Activated T-cell treated with anti-CD3 and anti-CD28 coated beads for 1 hour (primary cell): ENCODE measurements at regions not wholly inside any gene's neighbourhood (a gene's known extent, or its start where the extent isn't known, plus 50 kb on each side); places are given as distances from the start of the nearest gene placed in this dataset.

Experiments
- DNase-seq: peaks from one replicate; pipeline ENCODE4 v3.0.0-alpha.2; 2020; ENCODE audit warnings: low read depth

DNA sequence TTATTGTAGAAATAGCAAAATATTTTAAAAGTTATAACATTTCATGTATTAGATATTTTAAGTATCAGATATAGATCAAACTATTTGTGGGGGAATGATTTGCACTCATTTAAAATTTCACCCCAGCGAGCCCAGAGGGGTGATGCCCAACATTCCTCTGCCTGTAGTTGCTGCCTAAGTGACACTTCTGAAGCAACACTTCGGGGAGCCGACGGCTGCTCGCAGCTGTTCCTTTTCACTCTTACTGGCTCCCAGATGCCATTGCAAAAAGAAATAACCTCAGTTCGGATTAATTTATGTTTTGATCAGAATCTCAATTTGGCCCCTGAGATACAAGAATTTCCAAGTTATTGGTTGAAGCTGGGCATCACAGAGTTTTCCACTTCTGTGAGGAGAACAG lies 603.8 kb downstream of the PLCL1 start:
- no peak for DNase-seq

DNA sequence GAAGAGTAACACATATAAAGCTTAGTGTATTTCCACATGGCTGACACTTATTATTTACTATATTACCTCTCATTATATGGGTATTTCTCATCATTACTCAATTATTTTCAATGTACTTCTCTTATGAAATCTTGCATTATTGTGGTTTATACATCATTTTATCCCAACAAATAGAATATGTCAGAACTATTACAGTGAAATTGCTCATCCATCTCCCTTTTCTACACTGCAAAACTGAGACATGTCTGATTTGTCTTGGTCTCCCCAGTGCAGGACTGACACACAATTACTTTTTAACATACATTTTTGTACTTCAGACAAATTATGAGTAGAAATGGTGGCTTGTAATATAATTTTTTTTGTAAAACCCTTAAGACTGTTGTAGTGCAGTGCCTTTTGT lies 600.9 kb downstream of the PLCL1 start:
- no peak for DNase-seq

DNA sequence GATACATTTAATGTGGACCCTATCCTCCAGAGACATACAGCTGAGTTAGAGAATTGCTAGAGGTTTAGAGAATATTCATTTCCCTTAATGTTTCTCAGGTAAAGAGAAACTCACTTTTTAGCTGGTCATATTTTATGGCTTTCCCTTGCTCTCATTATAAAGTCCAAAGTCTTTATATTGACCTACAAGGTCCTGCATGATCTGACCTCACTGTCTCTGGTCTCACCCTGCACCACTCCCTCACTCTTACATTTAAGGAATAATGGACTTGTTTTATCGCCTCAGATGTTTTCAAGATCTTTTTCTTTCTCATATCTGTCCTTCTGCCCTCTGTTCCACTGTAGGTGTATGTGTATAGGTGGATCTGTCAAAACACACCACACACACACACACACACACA lies 597.3 kb downstream of the PLCL1 start:
- DNase-seq: no peak

DNA sequence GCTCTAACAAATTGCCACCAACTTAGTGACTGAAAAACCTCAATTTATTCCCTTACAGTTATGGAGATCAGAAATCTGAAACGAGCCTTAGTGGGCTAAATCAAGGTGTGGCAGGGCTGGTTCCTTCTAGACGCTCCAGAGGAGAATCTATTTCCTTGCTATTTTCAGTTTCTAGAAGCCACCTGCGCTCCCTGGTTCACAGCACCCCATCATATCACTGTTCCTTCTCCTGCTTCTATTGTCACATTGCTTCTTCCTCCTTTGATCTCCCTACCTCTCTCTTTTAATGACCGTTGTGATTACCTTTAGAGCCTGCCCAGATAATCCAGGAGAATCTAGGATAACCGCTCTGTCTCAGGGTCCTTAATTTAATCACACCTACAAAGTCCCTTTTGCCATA lies 596.6 kb downstream of the PLCL1 start:
- DNase-seq: no peak

DNA sequence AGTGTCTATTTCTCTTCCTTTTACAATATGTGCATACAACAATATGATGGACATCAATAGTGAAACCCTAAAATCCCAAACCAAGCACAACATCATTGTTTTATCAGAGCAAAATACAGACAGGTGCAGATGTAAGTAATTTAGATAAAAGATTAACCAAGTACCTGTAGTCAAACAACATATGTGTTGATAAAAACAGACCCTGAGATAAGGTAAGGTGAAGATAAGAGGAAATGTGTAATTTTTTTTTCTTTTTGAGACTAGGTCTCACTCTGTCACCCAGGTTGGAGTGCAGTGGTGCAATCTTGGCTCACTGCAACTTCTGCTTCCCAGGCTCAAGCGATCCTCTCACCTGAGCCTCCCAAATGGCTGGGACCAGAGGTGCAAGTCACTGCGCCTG lies 589.8 kb downstream of the PLCL1 start:
- no peak for DNase-seq

DNA sequence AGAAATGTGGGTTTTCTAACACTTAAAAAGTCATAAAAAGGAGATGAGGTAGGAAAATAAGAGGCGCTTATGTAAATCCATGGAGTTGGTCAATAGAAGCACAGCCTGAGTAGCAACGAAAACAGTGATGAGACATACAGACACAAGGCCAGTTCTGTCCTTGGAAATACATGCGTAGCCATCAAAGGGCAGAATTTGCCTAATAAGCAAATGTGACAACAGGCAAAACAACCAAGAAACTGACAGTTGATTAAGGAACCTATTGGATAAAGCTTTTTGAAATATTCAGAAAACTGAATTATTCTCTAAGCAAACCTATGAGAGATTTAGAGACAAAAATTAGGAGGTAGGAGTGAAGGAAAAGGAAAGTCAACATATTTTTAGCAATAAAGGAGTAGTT lies 586.3 kb downstream of the PLCL1 start:
- no peak for DNase-seq

DNA sequence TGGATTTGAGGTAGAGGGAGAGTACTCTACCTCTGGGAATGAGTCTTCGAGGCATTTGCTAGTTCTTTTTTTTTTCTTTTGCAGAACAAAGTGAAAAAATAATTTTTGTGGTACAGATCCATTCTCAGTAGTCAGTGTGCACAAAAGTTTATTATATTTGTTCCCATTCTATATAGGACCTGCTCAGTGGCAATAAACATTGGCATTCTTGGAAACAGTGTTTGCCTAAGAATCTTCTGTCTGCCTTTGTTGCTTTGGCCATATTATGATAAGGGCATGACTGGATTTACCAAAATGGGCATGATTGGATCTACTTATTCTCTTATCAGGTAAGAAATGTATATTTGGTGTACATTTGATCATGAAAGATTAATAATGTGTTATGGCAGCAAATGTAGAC lies 583.3 kb downstream of the PLCL1 start:
- DNase-seq: no peak

DNA sequence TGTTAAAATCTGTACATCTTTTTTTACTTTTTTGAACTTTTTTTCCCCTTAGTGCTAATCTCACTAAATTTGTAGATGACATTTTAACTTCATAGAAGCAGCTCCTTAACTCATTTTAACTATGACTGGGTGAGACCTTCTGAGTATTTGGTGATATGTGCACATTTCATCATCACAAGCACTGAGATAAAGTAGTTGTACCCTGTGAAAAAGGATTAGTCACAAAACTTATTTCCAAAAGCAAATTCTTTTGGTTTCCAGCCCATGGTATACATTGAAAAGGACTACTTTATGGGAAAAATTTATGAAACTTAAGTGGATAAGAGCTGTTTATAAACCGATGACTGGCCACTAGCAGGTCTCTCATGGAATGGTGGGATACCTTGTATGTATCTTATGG lies 581.5 kb downstream of the PLCL1 start:
- DNase-seq: no peak

DNA sequence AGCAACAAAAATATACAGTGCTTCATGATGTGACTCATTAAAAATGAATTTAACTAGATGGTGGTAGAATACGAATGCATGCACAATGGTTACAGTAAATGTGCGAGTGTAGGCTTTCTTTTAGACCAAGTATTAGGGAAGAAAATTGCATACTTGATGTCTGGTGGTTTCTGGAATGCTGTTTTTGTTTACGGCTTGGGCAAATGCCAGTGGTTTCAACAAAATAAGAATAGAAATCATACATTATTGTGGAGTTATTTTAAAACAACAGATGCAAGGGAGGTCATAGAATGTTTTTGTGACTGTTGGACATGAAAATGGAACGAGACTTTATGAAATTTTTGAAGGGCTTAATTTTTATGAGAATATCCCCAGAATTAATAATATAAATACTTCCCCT lies 580.9 kb downstream of the PLCL1 start:
- DNase-seq: no peak

DNA sequence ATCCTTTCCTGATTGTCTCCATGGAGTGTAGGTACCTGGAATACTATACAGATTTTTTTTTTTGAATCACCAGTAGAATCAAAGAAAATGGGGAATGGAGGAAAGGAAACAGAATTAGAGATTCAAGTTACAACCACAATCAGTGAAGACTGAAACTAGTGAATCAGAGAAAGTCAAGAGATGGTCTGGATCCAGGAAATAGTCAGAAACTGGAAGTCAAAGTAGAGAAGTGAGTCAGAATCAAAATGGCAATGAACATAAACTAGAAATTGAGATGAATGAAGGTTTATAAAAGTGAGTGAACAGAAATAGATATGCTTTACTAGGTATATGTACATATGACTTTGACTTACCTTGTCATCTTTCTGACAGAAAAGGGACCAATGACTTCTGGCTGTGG lies 579.0 kb downstream of the PLCL1 start:
- no peak for DNase-seq

DNA sequence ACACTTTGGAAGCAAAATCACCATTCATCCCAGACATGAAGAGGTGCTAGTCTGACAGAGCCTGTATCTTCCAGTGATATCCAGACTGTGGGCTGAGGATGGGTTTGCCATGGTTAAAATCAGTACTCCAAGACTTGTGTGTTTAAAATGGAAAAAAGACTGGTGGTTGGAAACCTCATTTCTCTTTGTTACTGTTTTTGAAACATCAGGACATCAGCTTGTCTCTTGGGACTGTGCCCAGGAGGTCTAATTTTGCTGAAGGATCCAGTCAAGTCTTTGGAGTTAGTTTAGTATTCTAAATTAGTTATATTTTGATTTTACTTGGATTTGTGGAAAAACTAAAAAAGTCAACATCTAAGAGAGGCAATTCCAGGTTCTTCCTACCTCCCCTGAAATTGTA lies 578.4 kb downstream of the PLCL1 start:
- no peak for DNase-seq

DNA sequence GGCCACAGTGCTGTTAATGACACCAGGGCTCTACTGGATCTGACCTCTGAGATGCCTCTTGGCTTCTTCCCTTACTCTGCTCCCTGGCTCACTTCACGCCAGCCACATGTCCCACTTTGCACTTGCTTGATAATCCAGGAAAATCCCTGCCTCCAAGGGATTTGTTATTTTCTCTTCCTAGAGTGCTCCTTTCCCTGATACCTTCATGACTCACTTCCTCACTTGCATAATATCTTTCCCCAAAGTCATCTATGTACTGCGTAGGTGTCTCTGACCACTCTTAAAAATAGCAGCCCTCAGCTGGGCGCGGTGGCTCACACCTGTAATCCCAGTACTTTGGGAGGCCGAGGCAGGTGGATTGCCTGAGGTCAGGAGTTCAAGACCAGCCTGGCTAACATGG lies 572.3 kb downstream of the PLCL1 start:
- DNase-seq: no peak

DNA sequence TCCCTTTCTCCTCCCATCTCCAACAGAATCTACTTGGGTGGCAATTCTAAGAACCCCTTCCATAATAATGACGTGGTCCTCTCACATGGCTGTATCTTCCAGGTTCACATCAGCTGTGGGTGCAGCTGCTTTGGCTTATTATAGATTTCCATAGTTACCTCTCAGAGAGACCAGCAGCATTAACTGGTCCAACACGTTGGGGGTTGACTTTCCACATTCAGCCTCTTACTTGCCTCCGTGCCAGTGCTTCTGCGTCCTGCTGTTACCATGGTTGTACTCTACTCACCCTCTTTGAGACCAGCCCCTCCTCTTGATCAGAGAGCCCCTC lies 570.7 kb downstream of the PLCL1 start:
- DNase-seq: no peak

DNA sequence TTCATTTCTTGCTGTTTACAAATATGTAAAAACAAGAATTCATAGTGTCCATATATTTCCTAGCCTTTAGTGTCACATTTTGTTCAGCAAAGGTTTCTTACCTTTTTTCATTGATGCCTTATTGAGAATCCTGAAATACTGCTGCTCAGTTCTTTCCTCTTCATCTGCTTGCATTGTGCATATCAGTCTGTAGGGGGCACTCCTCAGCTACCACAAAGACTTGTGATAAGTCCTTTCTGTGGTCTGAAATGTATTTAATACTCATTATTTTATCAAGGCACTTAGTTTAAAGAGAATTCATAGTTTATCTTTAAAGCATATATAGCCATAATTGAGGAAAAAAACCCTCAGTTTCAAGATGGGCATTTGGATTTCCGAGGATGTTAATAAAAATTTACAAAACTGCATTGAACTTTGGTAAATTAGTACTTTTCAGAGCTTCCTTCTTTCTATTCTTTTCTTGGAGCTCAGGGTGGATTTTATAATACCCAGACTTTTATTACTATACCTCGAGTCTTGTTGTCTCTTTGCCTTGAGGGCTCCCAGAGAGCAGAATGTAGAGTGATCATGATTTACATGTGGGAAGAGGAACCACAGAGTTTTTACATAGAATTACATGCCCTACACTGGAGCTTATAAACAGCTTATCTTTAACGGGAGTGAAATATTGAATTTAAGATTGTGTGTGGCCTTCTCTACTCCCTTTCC lies 570.1 kb downstream of the PLCL1 start:
- DNase-seq: no peak

DNA sequence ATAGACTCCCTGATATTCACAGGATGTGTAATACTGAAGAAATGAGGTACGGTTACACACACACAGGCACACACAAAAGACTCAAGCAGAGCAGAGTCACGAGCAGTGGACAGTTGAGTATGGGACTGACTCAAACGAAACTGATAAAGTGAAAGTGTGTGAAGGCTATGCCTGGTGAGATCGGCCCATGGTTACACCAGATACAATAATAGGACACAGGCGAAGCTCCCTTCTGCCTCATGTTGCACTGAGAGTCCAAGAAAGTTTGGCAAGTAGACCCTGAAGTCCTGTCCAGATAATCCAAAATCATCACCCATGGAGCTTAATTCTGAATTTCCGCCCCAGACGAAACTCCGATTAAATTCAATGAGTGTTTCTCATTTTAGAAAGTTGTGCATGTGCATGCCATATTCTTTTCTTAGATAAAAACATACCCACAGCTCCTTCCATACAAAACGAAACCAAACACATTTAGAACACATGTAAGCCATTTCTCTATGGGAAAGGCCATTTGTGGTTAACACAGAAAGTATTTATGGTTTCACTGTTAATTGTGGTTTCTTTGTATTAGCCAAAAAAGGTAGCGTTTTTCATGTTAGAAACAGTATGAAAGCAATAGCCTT lies 567.6 kb downstream of the PLCL1 start:
- no peak for DNase-seq

DNA sequence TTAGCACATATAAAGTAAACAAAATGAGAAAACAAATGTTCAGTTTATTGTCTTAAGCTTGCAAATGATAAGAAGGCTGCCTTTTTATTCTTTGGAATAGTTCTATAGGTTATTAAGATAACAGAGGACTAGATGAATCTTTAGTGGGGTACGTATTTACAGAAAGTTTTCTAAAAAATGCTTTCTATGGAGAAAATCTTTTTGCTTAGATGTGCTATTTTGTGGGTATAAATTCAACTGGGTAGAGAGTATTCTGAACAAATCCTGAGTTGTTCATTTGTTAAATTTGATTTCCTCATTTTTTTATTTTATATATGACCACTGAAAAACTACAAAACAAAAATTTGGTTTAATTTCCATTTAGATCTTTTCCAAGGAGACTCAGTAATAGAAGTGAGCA lies 566.9 kb downstream of the PLCL1 start:
- no peak for DNase-seq

DNA sequence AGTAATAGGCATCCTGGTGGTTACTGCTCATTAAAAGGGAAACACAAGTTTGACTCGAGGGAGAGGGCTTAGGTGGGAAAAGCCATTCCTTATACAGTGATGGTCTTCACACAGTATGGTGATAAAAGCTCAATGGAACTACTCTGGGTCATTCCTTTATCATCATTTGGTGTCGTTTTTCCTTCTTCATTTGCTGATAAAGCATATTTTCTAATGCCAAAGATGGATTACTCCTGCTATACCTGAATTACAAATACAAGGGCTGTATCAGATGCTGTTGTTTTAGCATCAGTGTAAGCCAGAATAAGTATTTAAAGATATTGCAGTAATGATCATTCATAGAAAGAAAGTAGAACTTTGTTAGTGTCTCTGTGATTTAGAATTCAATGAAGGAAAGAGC lies 563.7 kb downstream of the PLCL1 start:
- DNase-seq: no peak

DNA sequence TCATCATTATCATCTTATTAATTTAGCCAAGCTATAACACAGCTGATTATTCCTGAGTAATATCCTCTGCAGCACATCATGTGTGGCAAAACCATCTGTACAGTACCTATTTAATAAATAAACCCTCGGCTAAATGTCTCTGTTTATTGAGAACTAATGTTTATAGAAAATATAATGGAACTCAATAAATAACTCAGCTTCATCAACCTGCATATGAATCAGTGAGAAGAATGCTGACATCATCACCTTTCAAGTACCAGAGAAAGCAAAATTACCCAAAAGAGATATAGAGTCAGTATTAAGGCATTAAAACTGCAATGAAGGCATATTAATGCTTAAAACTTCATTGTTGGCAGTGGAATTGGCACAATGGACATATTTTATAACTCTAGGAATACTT lies 558.3 kb downstream of the PLCL1 start:
- DNase-seq: no peak

DNA sequence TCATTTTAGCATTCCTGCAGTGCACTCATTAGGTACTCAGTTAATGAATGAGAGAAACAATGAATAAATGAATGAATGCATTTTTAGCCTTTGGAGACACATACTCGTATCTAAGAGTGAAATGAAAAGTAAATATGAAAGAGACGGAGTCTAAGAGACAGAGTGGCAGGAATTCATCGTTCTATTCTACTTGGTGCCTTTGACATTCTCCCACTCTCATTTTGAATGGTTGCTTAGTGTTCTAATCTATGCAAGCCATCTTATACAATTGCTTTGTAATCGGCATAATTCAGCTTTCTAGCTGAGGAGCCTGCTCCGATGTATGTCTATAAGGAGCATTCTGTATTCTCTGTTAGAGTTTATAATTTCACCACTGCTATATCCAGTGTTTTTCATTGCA lies 554.9 kb downstream of the PLCL1 start:
- no peak for DNase-seq

DNA sequence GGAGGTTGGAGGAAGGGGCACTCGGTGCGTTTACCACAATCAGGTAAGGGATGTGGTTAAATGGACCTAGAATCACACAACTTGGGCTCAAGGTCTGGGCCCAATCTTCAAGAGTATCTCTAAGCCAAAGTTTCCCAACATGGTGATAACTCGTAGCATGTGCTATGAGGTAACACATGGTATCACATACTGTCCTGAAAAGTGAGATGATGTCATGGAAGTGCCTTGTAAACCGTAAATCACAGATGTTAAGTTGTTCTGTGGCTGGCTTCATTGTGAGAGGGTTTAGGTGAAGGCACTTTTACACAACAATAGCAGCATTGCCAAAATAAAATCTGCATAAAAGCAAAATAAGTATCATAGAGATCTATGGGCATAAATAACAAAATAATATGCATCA lies 551.8 kb downstream of the PLCL1 start:
- DNase-seq: no peak

DNA sequence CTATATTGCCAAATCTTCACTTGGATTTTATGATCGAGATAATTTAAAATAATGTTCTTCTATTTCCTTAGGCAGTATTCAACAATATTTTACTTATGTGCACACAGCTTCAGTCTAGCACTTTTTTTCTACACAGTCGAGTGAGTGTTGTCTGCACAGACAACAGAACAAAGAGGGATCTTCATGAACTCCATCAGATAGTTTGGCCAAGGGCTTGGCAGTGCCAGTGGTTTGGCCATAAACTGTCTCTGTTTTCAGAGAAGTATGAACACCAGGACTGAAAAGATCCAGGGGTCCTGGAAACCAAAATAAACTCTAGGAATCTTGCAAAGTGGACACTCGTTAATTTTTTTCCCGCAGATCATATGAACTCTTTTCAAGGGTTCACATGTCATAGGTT lies 547.3 kb downstream of the PLCL1 start:
- DNase-seq: no peak

DNA sequence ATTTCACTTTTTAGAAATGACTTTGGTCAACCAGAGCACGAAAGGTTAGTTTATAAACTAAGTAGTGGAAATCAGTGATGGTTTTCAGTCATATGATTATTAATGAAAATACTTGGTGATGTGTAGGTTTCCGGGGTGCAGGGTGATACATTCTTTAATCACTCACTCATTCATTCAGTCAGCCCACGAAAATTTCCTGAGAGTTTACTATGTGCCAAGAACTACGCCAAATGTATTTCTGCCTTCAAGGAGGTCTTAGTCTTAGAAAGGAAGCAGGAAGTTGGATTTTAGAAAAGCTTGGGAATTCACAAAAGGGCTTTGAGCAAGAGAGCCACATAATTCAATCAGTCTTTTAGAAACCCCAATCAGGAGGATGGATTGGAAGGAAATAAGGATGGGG lies 543.6 kb downstream of the PLCL1 start:
- no peak for DNase-seq

DNA sequence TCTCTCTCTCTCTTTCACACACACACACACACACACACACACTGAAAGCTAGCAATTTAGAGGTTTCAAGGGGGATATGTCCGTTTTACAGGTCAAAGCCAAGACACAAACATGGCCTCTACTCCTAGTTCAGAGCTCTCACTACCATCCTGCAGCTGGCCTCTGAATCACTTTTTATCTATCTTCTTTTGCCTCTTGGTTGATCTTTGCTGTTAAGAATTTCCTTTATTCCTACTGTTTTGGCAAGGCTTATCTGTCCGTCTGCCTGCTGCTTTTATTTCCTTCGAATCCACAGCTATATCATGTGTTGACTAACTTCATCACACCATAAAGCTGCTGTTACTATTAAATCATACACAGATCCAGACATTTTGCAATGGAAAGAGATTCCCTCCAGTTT lies 543.0 kb downstream of the PLCL1 start:
- DNase-seq: no peak

DNA sequence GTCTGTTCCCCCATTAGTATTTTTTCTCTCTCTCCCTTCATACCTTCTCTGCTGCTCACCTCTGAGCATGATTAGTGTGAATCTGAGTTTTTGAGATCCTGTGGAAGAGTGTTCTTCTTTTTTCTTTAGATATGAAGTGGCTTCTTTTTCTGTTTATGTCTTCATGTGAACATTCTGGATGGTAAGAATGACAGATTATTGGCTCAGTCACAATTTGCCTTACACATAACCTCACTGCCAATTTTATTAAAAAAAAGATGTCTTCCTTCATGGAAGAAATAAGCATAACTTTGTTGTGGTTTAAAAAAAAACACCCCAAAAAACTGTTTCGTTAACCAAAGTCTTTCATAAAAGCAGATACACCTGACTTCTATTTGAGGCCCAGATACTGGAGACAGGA lies 539.1 kb downstream of the PLCL1 start:
- DNase-seq: no peak

DNA sequence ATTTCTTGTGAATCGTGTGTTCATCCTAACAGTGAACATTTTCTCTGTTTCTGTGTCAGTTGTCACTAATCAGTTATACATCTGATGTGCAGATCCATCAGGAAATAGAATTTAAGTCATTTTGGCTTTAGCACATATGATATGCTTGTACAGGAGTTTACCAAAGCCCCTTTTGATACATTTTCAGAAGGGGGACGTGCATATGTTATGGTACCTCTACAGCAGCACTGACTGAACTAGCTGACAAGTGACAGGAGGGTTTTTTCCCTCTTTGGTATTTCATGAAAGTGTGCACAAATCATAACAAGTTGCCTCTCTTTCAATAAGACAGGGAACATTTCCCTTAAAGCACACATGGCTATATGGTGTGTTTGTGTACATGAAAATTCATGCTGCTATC lies 536.5 kb downstream of the PLCL1 start:
- no peak for DNase-seq
